GM18505 (cell line): ENCODE measurements at regions not wholly inside any gene's neighbourhood (a gene's known extent, or its start where the extent isn't known, plus 50 kb on each side); places are given as distances from the start of the nearest gene placed in this dataset.

ENCODE experiments used
- ATAC-seq: cut with Tn5 transposase; IDR thresholded peaks from one replicate; pipeline ENCODE4 v1.9.1; 2021; ENCODE audit not compliant: unreplicated experiment
- POLR2A ChIP-seq: IDR thresholded peaks from 4 replicates; pipeline ENCODE4 v1.6.1; 2011; ENCODE audit warnings: borderline replicate concordance; ENCODE audit not compliant: insufficient read depth, insufficient read length; ENCODE audit errors: extremely low read depth

DNA sequence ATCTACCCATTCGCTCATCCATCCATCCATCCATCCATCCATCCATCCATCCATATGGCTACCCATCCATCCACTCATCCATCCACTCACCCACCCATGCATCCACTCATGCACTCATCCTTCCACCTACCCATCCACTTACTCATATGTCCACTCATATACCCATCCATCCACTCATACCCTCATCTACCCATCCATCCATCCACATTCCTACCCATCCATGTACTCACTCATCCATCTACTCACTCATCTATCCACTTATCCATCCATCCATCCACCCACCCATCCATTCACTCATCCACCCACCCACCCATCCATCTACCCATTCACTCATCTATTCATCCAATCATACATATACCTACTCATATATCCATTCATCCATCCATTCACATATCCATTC, 112.0 kb downstream of the RBFOX3 start:
- no peak for TF ChIP-seq POLR2A
- no peak for ATAC-seq

DNA sequence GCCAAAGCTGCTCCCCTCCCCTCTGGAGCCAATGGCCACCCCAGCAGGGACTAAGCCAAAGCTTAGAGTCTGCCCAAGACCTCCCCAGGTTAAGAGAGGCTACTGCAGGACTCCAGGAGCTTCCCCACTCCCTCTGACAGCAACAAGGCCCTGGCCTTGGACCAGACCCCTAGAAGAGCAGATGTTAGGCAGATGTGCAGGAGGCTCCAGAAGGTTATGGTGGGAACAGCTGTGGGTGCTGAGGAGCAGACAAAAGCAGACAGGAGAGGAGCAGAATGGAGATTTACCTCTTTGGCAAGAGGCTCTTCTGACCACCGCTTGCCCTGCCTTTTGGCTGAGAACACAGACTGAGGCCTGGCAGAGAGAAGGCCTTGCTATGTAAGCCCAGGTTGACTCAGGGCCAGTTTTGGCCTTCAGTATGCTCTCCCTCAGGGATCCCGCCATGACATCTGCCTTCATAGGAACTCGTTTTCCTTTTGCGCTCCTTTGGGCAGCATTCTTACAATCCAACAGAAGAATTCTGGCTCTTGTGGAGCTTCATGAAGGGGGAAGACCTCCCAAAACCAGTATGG, 113.0 kb downstream of the RBFOX3 start:
- ATAC-seq = no peak
- no peak for TF ChIP-seq POLR2A

DNA sequence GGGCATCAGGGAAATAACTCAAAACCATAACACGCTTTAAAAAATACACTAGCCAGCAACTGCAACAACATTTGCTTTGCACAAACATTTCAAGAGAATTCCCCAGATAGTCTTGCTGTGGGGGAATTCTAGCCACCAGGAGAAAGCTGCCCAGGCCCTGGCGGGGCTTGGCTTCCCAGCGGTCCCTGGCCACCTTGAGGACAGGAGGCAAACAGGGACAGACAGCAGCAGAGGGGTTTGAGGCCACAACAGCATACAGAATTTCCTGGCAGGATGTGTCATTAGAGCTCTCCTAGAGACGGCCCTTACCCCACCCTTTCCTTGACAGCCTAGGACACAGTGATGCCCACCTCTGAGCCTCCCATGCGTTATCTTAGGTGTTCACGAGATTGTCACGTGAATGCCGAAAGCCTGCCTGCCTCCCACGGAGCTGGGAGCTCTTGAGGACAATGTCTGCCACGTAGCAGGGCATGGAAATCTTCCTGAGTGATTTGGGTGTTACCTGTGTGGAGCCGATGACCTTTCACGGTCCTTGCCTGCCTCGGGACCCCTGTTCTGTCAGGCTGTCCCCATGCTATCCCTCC, 114.3 kb downstream of the RBFOX3 start:
- TF ChIP-seq POLR2A = no peak
- ATAC-seq = no peak

DNA sequence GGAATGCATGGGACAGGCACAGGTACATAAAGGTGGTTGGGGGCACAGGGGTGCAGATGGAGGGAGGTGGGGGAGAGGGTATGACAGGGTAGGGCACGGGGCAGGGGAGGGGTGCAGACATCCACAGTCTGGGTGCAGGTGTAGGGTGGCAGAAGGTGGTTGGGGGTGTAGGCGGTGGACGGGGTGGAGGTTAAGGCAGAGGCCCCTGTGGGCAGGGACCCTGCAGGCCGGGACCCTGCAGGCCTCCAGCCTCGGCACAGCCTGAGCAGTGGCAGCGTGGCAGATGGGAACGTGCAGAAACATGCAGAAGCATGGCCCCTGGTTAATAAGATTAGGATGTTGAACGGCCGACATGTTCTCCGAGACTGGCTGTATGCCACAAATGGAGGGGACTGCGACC, 115.2 kb downstream of the RBFOX3 start:
- no peak for ATAC-seq
- TF ChIP-seq POLR2A = no peak

DNA sequence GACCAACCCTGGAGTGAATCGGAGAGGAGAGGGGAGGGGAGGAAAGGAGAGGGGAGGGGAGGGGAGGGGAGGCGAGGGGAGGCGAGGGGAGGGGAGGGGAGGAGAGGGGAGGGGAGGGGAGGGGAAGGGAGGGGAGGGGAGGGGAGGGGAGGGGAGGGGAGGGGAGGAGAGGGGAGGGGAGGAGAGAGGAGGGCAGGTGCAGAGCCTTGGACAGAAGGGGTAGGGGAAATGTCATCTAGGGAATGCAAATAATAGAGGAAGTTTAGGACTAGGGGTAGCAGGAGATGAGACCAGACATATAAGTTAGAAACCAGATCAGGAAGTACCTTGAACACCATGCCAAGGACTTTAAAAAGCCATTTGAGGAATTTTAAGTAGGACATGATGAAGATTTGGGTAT, 119.8 kb downstream of the RBFOX3 start:
- no peak for TF ChIP-seq POLR2A
- ATAC-seq = no peak

DNA sequence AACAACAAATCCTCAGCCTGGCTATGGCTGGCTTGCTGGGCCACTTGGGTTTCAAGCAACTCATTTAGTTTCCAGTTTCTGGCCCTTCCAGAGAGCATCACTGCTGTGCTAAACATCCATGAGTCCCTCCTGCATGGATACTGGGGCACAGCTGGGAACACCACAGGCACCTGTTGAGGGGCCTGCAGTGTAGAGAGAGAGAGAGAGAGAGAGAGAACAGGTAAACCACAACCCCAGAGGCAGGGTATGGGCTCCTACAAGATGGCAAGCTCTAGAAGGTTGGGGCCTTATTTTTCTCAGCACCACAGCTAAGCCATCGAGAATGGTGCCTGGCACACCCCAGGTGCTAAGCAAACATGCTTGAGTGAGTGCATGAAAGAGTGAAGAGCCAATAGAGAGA, 120.3 kb downstream of the RBFOX3 start:
- ATAC-seq = no peak

DNA sequence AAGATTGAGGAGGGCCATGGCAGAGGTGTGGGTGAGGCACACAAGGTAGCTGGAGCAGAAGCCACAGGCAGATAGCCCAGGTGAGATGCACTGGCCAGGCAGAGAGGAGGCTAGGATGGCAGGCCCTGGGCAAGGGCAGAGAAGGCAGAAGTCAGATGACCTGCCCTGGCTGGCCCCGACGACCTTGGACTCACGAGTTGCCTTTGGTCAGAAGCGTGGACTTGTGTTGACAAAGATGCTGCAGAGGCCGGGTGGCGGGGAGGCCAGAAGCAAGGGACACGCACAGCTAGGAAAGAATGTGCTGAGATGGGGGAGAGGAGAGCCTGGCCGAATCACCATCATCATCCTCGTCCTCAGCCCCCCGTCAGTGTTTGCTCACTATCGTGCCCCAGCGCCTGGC, 123.7 kb downstream of the RBFOX3 start:
- TF ChIP-seq POLR2A = no peak
- no peak for ATAC-seq

More for the DNA sequence above, 120.3 kb downstream of the RBFOX3 start:
- TF ChIP-seq POLR2A = no peak

DNA sequence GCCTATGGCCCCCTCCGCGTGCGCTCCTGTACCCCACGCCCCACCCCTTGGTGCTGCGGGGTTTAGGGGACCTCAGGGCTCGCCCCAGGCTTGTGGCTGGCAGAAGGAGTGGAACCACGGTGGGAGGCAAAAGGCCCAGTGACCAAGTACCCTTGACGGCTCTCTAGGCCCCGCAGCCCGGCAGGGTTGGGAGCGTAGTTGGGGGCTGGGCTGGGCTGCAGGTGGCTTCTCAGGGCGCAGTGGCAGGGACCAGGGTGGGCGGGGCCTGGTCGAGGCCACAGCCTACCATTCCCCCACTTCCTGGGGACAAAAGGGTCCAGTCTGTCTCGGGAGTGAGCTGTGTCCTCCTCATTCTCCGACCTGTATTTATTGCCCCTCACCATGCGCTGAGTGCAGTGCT, 124.9 kb downstream of the RBFOX3 start:
- no peak for ATAC-seq
- no peak for TF ChIP-seq POLR2A

DNA sequence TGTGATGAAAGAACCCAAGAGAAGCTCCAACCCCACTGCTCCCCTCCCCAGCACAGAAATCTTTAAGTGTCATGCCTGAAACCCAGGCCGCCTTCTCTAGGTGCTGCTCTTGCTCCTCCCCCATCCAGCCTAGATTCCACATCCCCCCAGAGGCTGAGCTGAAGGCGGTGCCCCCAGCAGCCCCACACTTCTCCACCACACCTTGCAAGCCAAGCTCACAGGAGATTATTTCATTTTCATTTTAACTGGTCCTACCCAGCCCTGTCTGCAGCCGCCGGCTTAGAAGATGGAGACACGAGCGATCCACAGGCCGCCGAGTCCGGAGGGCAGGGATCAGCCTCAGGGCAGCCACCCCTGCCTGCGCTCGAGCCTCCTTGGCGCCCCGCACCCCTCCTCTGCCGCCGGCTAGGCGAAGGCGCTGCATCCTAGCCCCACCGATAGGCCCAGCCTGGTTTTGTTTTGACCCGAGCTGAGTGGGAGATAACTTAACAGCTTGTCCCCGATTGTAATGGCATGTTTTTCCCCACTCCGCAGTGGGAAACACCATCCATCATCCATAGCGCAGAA, 125.3 kb downstream of the RBFOX3 start:
- ATAC-seq = no peak
- TF ChIP-seq POLR2A = no peak

DNA sequence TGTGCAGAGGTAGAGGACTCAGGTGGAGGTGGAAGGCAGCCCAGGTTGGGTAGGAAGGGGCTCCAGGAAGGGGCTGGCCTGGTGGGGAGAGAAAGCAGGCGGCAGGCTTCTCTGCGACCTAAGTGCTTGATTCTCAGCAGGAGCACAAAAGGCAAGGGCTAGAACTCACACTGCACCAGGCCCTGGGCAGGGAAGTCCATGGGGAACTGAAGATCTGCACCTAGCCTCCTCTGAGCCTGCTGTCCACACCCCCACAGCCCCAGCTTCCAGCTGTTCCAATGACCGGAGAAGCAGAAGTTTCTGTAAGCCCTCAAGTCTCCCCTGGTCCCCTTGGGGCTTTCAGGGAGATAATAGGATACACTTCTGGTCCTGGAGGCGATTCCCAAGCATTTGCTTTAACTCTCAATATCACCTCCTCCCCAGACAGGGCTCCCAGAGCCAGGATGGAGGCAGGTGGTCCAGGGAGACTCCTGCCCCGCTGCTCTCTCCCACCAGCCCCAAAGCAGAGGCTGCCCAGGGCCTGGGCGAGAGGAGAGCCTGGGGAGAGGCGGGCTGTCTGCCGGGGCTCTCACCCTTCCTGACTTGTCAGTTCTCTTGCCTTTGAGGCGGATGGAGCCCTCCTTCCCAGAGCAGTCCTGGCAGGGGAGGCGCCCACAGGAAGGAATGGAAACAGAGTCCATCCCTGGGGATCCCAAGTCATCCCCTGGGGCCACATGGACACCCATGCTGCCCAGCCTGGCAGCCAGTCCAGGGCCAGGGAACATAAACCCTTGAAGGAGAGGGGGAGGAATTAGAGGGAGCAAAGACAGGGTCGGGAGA, 126.0 kb downstream of the RBFOX3 start:
- no peak for ATAC-seq
- no peak for TF ChIP-seq POLR2A

DNA sequence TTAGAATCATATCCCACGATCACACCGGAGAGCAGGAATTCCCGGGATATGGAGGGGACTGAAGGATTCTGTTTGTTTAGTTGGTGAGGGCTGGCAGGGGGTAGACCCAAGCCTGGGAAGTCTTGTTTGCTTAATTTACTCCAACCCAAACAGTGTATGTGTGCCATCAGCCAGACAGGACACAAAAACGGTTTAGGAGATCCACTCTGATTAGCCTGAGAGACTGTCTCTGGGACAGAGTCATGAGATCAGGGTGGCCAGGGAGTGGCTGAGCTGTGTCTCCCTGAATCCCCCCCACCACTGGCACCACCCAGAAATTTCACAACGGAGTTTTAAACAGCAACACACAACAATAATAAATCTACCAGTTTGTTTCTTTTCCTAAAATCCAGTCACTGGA, 127.0 kb downstream of the RBFOX3 start:
- ATAC-seq = no peak
- TF ChIP-seq POLR2A = no peak

DNA sequence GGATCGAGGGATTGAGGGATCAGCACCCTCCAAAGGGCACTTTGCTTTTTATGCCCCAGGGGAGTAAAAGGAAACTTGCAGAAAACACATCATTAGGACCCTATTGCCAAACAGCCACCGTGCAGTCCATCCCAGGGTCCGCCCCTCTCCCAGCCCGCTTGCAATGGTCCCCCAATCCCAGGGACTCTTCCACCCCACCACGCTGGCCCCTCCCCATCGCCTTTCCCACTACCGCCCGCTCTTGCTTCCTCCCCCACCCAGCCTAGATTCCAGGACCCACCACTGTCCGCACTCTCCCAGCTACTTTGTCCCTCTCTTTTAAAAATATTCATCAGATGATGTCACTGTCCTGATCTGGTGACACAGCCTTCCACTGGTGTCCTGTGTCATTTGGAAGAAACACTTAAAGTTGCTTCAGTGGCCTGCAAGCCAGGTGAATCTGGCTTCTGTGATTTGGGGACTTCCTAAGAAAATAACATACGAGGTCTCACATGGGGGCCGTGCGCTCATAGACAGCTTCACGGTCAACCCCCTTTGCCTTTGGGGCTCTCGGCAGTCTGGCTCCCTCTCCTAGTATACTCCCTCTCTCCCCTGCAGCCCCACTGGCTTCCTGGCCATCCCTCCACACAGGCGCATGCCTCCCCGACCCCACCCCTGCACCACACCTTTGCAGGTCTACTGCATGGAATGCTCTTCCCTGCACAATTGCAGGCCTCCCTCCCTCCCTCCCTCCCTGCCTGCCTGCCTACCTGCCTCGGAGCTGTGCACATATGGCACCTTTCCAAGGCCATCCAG, 127.9 kb downstream of the RBFOX3 start:
- TF ChIP-seq POLR2A = no peak
- ATAC-seq = no peak

DNA sequence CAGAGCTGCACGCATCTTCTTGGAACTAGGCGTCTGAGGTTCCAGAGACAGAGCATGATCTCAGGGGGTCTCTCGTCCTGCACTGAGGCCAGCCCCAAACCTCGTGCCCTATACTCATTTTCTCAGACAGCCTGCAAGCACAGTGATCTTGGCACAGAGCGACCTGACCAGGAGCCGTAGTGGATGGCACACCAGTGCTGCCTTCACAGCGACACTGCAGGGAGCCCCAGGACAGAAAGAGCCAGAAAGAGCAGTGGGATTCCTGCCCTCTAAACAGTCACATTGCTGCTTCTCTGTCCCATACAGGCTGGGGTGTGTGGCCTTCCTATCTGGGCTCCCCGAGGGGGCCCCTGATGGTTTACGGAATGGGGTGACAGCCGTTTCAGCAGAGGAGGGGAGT, 131.0 kb downstream of the RBFOX3 start:
- TF ChIP-seq POLR2A = no peak
- ATAC-seq = no peak
